ENCODE measurements at regions not wholly inside any gene's neighbourhood (a gene's known extent, or its start where the extent isn't known, plus 50 kb on each side); places are given as distances from the start of the nearest gene placed in this dataset.

DNA sequence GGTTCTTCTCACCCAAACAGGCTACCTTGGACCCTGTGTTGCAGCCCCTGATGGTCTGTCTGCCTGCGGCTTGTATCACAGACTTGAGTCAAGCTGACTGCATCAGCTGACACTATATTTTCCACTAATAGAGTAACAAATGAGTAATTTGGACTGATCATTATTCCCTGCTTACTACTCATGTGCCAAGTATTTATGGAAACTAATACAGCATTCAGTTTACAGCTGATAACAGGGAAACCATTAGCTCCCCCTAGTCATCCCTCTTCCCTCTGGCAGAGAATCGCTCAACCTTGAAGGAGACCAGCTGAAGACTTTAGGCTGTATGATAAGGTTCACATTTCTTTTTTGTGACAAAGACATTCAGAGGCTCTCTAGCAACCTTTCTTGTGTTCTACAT is 116.6 kb upstream of the SYT6 start:
- Mint-ChIP-seq H3K27me3 (ENCODE audit: insufficient read depth) (peaks cover 24% of the 10 kb centered on the region), H3K9me3 (no peaks in the 10 kb centered on the region), H3K4me1 (no peaks in the 10 kb centered on the region), H3K36me3 (ENCODE audit: low read depth) (no peaks in the 10 kb centered on the region), H3K4me3 (no peak overlapping the region), H3K27ac (no peak overlapping the region)
- no peak for DNase-seq
- Histone ChIP-seq H3K27ac (ENCODE audit: low read depth, low read length) (no peak overlapping the region), H3K4me1 (ENCODE audit: control insufficient read depth, insufficient read depth, low read length) (no peaks in the 10 kb centered on the region), H3K4me3 (ENCODE audit: low read length) (no peak overlapping the region), H3K27me3 (ENCODE audit: control insufficient read depth, insufficient read depth, low read length, poor library complexity, severe bottlenecking) (peaks cover 7% of the 10 kb centered on the region), H3K9me3 (ENCODE audit: control insufficient read depth, low read length) (no peaks in the 10 kb centered on the region), H3K36me3 (ENCODE audit: control insufficient read depth, insufficient read depth, low read length) (no peaks in the 10 kb centered on the region), H3K9ac (ENCODE audit: extremely low read depth, low read length, poor library complexity, severe bottlenecking) (no peak overlapping the region)
- no peak for TF ChIP-seq CTCF (conservative IDR thresholded peaks at IDR 0.05)
- 94 to 100% methylated on average over 1 to 2 of the region's 2 CpGs for WGBS, 2 experiments (ENCODE audit: insufficient coverage in 1 of 2, insufficient read length in 1 of 2)

DNA sequence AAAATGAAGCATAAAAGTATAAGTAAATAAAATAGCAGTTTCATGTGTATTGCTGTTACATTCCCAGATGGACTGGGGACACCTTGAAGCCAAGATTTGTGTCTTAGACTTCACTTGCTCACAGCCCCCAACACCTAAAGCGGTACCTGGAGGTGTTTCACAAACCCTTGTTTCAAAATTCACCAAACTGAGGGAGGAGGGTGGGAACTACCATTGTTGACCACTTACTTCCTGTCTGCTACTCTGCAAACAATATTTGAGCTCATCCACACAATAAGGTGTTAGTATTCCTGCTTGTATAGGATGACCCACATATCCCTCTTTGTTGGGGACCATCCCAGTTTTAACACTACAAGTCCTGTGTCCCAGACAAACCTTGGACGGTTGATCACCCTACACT is 115.9 kb upstream of the SYT6 start:
- no peak overlapping the region for H3K27ac Mint-ChIP-seq

DNA sequence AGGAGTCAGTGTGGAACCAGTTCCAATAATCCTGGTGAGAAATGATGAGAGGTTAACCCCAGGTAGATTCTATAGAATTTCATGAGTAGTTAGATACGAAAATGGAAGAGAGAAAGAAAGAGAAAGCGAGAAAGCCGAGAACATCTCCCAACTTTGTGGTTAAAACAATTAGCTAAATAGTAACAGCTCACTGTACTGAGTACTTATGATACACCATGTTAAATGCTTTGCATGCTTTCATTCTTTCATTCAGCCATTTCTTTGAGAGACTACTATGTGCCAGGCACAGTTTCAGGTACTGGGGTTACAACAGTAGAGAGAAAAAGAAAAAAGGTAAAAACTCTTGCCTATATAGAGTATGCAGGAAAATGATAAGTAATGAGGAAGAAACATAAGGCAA is 109.7 kb upstream of the SYT6 start:
- TF ChIP-seq CTCF (conservative IDR thresholded peaks at IDR 0.05) = no peak
- no peaks in the 10 kb centered on the region for H3K9me3 Mint-ChIP-seq
- WGBS, 2 experiments (ENCODE audit: insufficient coverage in 1 of 2, insufficient read length in 1 of 2) = 86 to 94% methylated on average over 3 of the region's 3 CpGs
- no peaks in the 10 kb centered on the region for H3K4me1 Mint-ChIP-seq
- H3K4me3 Mint-ChIP-seq = no peak overlapping the region
- H3K9ac ChIP-seq (ENCODE audit: extremely low read depth, low read length, poor library complexity, severe bottlenecking) = no peak overlapping the region
- no peaks in the 10 kb centered on the region for H3K9me3 ChIP-seq (ENCODE audit: control insufficient read depth, low read length)
- peaks cover 23% of the 10 kb centered on the region for H3K27me3 Mint-ChIP-seq (ENCODE audit: insufficient read depth)
- DNase-seq = no peak
- peaks cover 21% of the 10 kb centered on the region for H3K27me3 ChIP-seq (ENCODE audit: control insufficient read depth, insufficient read depth, low read length, poor library complexity, severe bottlenecking)
- H3K27ac ChIP-seq (ENCODE audit: low read depth, low read length) = no peak overlapping the region
- no peaks in the 10 kb centered on the region for H3K36me3 ChIP-seq (ENCODE audit: control insufficient read depth, insufficient read depth, low read length)
- H3K4me1 ChIP-seq (ENCODE audit: control insufficient read depth, insufficient read depth, low read length) = no peaks in the 10 kb centered on the region
- H3K36me3 Mint-ChIP-seq (ENCODE audit: low read depth) = no peaks in the 10 kb centered on the region
- H3K4me3 ChIP-seq (ENCODE audit: low read length) = no peak overlapping the region
- H3K27ac Mint-ChIP-seq = no peak overlapping the region

More for the DNA sequence above, 115.9 kb upstream of the SYT6 start:
- no peak for DNase-seq
- Mint-ChIP-seq H3K4me3 (no peak overlapping the region), H3K9me3 (no peaks in the 10 kb centered on the region), H3K4me1 (no peaks in the 10 kb centered on the region), H3K36me3 (ENCODE audit: low read depth) (no peaks in the 10 kb centered on the region), H3K27me3 (ENCODE audit: insufficient read depth) (peaks cover 20% of the 10 kb centered on the region)
- H3K9ac ChIP-seq (ENCODE audit: extremely low read depth, low read length, poor library complexity, severe bottlenecking) = no peak overlapping the region
- TF ChIP-seq CTCF (conservative IDR thresholded peaks at IDR 0.05) = no peak
- H3K4me1 ChIP-seq (ENCODE audit: control insufficient read depth, insufficient read depth, low read length) = no peaks in the 10 kb centered on the region
- H3K36me3 ChIP-seq (ENCODE audit: control insufficient read depth, insufficient read depth, low read length) = no peaks in the 10 kb centered on the region
- no peak overlapping the region for H3K4me3 ChIP-seq (ENCODE audit: low read length)
- WGBS, 2 experiments (ENCODE audit: insufficient coverage in 1 of 2, insufficient read length in 1 of 2) = 98% methylated on average over 2 of the region's 2 CpGs; no CpG with 5 or more reads in 1 of the 2 experiments
- H3K27me3 ChIP-seq (ENCODE audit: control insufficient read depth, insufficient read depth, low read length, poor library complexity, severe bottlenecking) = no peaks in the 10 kb centered on the region
- H3K27ac ChIP-seq (ENCODE audit: low read depth, low read length) = no peak overlapping the region
- H3K9me3 ChIP-seq (ENCODE audit: control insufficient read depth, low read length) = no peaks in the 10 kb centered on the region
